A673 (cell line): ENCODE measurements at regions not wholly inside any gene's neighbourhood (a gene's known extent, or its start where the extent isn't known, plus 50 kb on each side); places are given as distances from the start of the nearest gene placed in this dataset.

Source experiments
- EZH2 ChIP-seq: fragments of 200-600 bp; sonication (generic); IDR thresholded peaks from 2 replicates; pipeline ENCODE4 v1.6.1; 2017; ENCODE audit warnings: borderline replicate concordance, low read depth, mild to moderate bottlenecking, mixed read lengths, antibody characterized with exemption, low read length; ENCODE audit not compliant: poor library complexity, severe bottlenecking
- TF ChIP-seq, protein P1 (sequence below): fragments of 300-800, 200-600 bp; sonication (generic); conservative IDR thresholded peaks from 2 replicates; pipeline ENCODE4 v1.5.1; 2017; ENCODE audit warnings: low read depth, mild to moderate bottlenecking, antibody characterized with exemption, low read length, moderate library complexity, mixed read lengths

DNA sequence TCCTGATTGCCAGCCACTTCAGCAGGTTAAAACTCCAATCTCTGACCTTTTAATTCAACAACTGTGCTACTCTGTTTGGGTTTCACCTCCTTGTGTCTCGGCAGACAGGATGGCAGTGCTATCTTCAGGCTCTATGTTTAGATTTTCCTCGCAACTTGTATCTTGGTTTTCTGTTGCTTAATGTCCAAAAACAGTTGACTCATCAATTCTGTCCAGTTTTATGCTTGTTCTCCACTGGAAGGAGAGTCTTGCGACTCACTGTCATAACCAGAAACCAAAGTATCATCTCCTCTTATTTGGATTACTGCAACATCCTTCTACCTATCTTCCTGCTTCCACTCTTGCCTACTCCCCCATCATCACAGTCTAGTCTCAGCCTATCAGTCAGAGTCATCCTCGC is 130.9 kb upstream of the ADAMTS16 start:
- TF ChIP-seq, protein P1, sequence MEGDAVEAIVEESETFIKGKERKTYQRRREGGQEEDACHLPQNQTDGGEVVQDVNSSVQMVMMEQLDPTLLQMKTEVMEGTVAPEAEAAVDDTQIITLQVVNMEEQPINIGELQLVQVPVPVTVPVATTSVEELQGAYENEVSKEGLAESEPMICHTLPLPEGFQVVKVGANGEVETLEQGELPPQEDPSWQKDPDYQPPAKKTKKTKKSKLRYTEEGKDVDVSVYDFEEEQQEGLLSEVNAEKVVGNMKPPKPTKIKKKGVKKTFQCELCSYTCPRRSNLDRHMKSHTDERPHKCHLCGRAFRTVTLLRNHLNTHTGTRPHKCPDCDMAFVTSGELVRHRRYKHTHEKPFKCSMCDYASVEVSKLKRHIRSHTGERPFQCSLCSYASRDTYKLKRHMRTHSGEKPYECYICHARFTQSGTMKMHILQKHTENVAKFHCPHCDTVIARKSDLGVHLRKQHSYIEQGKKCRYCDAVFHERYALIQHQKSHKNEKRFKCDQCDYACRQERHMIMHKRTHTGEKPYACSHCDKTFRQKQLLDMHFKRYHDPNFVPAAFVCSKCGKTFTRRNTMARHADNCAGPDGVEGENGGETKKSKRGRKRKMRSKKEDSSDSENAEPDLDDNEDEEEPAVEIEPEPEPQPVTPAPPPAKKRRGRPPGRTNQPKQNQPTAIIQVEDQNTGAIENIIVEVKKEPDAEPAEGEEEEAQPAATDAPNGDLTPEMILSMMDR = no peak
- TF ChIP-seq EZH2 = no peak
